Astrocyte of the cerebellum (primary cell): ENCODE measurements at regions not wholly inside any gene's neighbourhood (a gene's known extent, or its start where the extent isn't known, plus 50 kb on each side); places are given as distances from the start of the nearest gene placed in this dataset.
"Not testable (repeated sequence)": the region's sequence is repeated elsewhere in the genome, so short reads cannot be mapped to it uniquely, and the experiment has no call there.

Experiments used
- DNase-seq: peaks from one replicate; pipeline ENCODE4 v3.0.0-alpha.2; 2011; ENCODE audit warnings: low read depth
- H3K4me3 ChIP-seq: 2 replicates; pipeline ENCODE4 v1.5.1; 2011; ENCODE audit warnings: mild to moderate bottlenecking, low read depth, low read length, moderate library complexity
- CTCF ChIP-seq: IDR thresholded peaks from 2 replicates; pipeline ENCODE4 v1.5.1; 2012; ENCODE audit warnings: low read length, low read depth, moderate library complexity, mild to moderate bottlenecking; ENCODE audit errors: missing control alignments
- in situ Hi-C: cut with HindIII; loops from 2 replicates; pipeline ENCODE4 v1.10.0; 2017; ENCODE audit warnings: low sequenced_read_pairs

- in situ Hi-C loops = no loop called here
- DNase-seq = no peak
- TF ChIP-seq CTCF = no peak
Measured at GRCh38 chr4:95779447-95779846, 60.4 kb upstream of the PDHA2 start.

GRCh38 chr4:95778666-95779065 lies 61.2 kb upstream of the PDHA2 start:
- no peak for DNase-seq
- H3K4me3 ChIP-seq = no peak overlapping the region
- in situ Hi-C loops = no loop called here
- TF ChIP-seq CTCF = no peak

More at GRCh38 chr4:95779447-95779846, 60.4 kb upstream of the PDHA2 start:
- no peak overlapping the region for H3K4me3 ChIP-seq

- H3K4me3 ChIP-seq, in situ Hi-C loops, DNase-seq: not testable (repeated sequence)
Measured at GRCh38 chr4:95770605-95771004, 69.3 kb upstream of the PDHA2 start.

- no peak for TF ChIP-seq CTCF
- no peak overlapping the region for H3K4me3 ChIP-seq
- DNase-seq = no peak
- in situ Hi-C loops = no loop called here
Measured at GRCh38 chr4:95764961-95765360, 74.9 kb upstream of the PDHA2 start.

GRCh38 chr4:95761871-95762270 lies 78.0 kb upstream of the PDHA2 start:
- H3K4me3 ChIP-seq = no peak overlapping the region
- no peak for DNase-seq
- in situ Hi-C loops = no loop called here
- no peak for TF ChIP-seq CTCF

- DNase-seq = peak; percentile 24
- H3K4me3 ChIP-seq = no peak overlapping the region
- no peak for TF ChIP-seq CTCF
- in situ Hi-C loops = no loop called here
Measured at GRCh38 chr4:95761426-95761825, 78.5 kb upstream of the PDHA2 start.

GRCh38 chr4:95760646-95761045 lies 79.2 kb upstream of the PDHA2 start:
- H3K4me3 ChIP-seq, DNase-seq, in situ Hi-C loops: not testable (repeated sequence)

- no peak for TF ChIP-seq CTCF
- DNase-seq = no peak
Measured at GRCh38 chr4:95758001-95758400, 81.9 kb upstream of the PDHA2 start.

More at GRCh38 chr4:95758001-95758400, 81.9 kb upstream of the PDHA2 start:
- H3K4me3 ChIP-seq = no peak overlapping the region
- in situ Hi-C loops = no loop called here
